Panc1 (cell line): ENCODE measurements at regions not wholly inside any gene's neighbourhood (a gene's known extent, or its start where the extent isn't known, plus 50 kb on each side); places are given as distances from the start of the nearest gene placed in this dataset.
"Not testable (repeated sequence)": the region's sequence is repeated elsewhere in the genome, so short reads cannot be mapped to it uniquely, and the experiment has no call there.

Experiments
- CTCF ChIP-seq: fragments of 450-650 bp; IDR thresholded peaks from 2 replicates; pipeline ENCODE4 v1.5.1; 2017; ENCODE audit warnings: mild to moderate bottlenecking
- POLR2AphosphoS5 ChIP-seq: IDR thresholded peaks from 2 replicates; pipeline ENCODE4 v1.6.1; 2012; ENCODE audit warnings: mild to moderate bottlenecking, low read depth, low read length, moderate library complexity
- TCF7L2 ChIP-seq: IDR thresholded peaks from 2 replicates; pipeline ENCODE4 v1.6.1; 2011; ENCODE audit warnings: mild to moderate bottlenecking, low read depth, low read length, inconsistent platforms
- TF ChIP-seq, protein P1 (sequence below), 2 experiments: IDR thresholded peaks; 2 replicates each; pipeline ENCODE4 v1.6.1; 2011 to 2012; ENCODE audit warnings: low read depth in 2 of 2, control low read depth in 1 of 2, low read length in 1 of 2, mild to moderate bottlenecking in 1 of 2, moderate library complexity in 1 of 2; ENCODE audit not compliant: insufficient read depth in 1 of 2

- TF ChIP-seq CTCF, POLR2AphosphoS5, TCF7L2: not testable (repeated sequence)
- TF ChIP-seq, protein P1, sequence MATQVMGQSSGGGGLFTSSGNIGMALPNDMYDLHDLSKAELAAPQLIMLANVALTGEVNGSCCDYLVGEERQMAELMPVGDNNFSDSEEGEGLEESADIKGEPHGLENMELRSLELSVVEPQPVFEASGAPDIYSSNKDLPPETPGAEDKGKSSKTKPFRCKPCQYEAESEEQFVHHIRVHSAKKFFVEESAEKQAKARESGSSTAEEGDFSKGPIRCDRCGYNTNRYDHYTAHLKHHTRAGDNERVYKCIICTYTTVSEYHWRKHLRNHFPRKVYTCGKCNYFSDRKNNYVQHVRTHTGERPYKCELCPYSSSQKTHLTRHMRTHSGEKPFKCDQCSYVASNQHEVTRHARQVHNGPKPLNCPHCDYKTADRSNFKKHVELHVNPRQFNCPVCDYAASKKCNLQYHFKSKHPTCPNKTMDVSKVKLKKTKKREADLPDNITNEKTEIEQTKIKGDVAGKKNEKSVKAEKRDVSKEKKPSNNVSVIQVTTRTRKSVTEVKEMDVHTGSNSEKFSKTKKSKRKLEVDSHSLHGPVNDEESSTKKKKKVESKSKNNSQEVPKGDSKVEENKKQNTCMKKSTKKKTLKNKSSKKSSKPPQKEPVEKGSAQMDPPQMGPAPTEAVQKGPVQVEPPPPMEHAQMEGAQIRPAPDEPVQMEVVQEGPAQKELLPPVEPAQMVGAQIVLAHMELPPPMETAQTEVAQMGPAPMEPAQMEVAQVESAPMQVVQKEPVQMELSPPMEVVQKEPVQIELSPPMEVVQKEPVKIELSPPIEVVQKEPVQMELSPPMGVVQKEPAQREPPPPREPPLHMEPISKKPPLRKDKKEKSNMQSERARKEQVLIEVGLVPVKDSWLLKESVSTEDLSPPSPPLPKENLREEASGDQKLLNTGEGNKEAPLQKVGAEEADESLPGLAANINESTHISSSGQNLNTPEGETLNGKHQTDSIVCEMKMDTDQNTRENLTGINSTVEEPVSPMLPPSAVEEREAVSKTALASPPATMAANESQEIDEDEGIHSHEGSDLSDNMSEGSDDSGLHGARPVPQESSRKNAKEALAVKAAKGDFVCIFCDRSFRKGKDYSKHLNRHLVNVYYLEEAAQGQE (IDR thresholded peaks at IDR 0.05; ENCODE audit: insufficient read depth in 1 of 2, low read depth in 2 of 2, low read length in 1 of 2), result not testable (repeated sequence)
Measured at GRCh38 chr3:177466622-177467021, 269.3 kb upstream of the TBL1XR1 start.
